HG02678 (cell line): ENCODE measurements at regions not wholly inside any gene's neighbourhood (a gene's known extent, or its start where the extent isn't known, plus 50 kb on each side); places are given as distances from the start of the nearest gene placed in this dataset.
"Not testable (repeated sequence)": the region's sequence is repeated elsewhere in the genome, so short reads cannot be mapped to it uniquely, and the experiment has no call there.

ENCODE experiments used
- ATAC-seq: cut with Tn5 transposase; IDR thresholded peaks from one replicate; pipeline ENCODE4 v1.9.1; 2021; ENCODE audit warnings: mild to moderate bottlenecking, moderate library complexity; ENCODE audit not compliant: unreplicated experiment

DNA sequence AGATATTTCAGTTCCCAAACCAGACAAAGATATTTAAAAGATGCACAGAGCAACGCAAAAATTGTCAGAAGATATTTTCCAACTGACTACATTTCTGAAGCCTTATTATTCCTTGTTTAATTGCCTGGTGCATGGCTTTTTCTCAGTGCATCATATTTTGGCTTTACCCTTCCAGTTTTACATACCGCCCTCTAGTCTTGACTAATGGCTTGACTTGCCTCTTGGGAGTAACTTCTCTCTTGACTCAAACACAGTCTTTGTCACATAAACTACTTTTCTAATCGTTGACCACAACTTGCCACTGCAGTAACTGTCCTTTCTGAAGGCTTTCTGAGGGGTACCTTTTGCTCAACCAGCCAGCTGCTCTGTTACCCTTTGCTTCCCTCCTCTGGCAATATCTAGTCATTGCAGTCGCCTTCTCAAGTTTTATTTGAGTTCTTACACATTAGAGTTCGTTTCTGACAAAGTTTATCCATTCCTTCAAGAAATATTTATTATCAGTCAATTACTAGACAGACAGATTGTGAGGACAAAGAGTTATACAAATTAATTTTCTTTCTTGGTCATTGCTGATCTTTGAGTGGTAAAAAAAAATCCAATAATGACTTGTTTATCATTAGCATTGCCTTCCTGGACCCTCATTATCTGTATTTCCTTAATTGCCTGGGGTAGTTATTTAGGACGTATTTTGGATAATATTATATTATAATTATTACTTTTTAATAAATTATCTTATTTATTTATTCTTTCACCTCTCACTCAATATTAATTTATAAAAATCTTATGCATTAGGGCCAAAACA is 506.9 kb upstream of the PCDH10 start:
- peak; percentile 57 for ATAC-seq

GRCh38 chr4:132646186-132646585 is 502.9 kb upstream of the PCDH10 start:
- peak; percentile 75 for ATAC-seq

DNA sequence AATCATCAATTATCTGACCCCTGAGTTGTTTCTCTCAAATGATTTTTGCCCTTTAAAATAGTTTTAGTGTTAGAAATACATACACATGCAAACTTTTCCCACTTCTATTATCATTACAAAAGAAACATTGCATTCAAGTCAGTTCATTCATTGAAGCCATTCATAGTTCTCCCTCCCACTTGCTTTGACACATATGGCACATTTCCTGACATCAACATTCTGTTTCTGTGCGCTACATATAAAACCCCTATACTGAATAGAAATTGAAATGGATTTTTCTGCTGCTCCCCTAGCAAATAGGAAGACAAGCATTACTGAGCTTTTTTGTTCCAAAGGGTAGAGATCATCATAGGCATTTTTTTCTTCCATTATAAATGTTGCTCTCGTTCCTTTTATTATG is 497.9 kb upstream of the PCDH10 start:
- no peak for ATAC-seq

DNA sequence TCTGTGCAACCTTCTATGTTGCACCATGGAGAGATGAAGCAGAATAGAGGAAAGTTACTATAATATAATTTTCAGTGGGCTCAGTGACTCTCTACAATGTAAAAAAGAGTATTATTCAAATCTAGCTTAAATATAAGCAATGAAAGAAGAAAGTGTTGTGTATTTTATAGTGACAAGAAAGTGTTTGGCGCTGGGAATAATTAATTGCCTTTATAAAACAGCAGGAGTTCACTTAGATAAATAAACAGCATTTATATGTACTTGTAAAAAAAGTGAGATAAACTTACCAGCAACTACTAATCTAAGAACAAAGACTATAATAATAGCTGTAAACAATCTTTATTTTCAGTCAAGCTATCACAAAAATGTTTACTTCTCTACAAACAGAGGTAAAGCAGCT is 488.9 kb upstream of the PCDH10 start:
- no peak for ATAC-seq

- ATAC-seq: no peak
Measured at GRCh38 chr4:132662456-132662855, 486.6 kb upstream of the PCDH10 start.

DNA sequence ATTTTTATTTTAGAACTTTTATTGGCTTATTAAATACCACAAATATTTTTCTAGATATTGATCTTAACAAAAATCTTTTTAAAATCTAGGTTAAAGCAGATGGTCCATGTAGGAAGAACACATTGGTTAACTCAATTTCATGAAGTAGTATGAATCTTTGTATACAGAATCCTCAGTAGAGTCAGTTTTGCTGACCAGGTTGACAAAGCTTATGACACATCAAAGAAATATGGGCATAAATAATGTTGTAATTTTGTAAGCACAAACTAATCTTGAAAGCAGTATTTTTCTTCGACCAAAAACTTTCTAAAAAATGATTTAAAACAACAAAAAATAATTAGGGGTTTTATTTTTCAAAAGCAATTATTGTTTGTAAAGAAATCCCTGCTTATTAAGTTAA is 479.3 kb upstream of the PCDH10 start:
- no peak for ATAC-seq

DNA sequence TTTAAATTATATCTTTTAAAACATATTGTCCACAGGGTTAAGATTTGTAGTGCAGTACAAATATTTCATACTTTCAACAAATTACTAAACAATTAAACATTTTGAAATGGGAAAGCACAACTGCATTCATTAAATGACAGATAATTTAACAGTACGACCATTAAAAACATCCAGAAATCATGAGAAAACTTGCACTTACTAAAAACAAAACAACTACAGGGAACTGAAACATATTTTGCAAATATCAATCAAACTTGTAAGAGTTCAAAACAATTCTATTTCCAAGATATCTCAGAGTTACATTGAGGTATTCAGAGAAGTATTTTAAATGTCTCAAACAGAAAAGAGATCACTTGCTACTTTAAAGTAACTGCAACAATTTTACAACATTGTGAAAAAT is 478.5 kb upstream of the PCDH10 start:
- no peak for ATAC-seq

- ATAC-seq: no peak
Measured at GRCh38 chr4:132683957-132684356, 465.1 kb upstream of the PCDH10 start.

- no peak for ATAC-seq
Measured at GRCh38 chr4:132691026-132691425, 458.1 kb upstream of the PCDH10 start.

DNA sequence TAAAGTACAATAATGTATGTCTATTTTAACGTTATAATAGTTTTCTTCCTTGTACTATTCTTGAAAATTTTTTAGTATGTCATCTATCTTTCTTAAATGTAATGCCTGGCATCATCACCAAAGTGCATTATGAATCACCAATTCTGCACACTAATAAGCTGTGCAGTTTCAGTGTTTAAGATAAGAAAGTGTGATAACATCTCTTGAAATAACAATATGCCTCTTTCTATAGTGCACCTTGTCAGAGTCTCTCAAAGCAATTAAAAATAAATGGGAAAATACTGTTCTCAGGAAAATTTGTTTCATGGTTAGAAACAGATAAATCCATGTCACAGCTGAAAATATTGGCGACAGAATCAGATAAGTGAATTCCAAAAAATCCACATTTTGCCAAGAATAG is 457.4 kb upstream of the PCDH10 start:
- ATAC-seq: no peak

GRCh38 chr4:132694775-132695174 is 454.3 kb upstream of the PCDH10 start:
- ATAC-seq: no peak

GRCh38 chr4:132697505-132697904 is 451.6 kb upstream of the PCDH10 start:
- ATAC-seq: not testable (repeated sequence)

GRCh38 chr4:132707955-132708354 is 441.1 kb upstream of the PCDH10 start:
- ATAC-seq: no peak

DNA sequence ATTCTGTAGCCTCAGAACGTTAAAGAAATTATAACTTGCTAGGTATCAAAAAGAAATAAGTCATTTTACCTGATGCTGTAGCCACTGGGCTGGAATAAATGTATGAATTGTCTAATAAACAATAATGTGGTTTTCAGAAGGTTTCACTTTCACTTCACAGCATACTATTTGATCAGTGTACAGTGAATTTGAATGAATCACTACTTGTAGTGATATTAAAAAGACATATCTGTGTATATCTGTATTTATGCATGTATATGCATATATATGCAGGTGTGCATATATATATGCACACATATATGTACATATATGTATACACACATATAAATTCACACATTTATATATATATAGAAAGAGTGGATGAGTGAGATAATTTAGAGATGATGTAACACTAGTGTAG is 440.0 kb upstream of the PCDH10 start:
- ATAC-seq: no peak

GRCh38 chr4:132710971-132711370 is 438.1 kb upstream of the PCDH10 start:
- no peak for ATAC-seq

GRCh38 chr4:132737344-132737743 is 411.8 kb upstream of the PCDH10 start:
- ATAC-seq: no peak

GRCh38 chr4:132759199-132759780 is 389.8 kb upstream of the PCDH10 start:
- ATAC-seq: no peak

GRCh38 chr4:132763465-132763864 is 385.6 kb upstream of the PCDH10 start:
- ATAC-seq: no peak

- ATAC-seq: no peak
Measured at GRCh38 chr4:132767901-132768300, 381.2 kb upstream of the PCDH10 start.

- no peak for ATAC-seq
Measured at GRCh38 chr4:132770776-132771175, 378.3 kb upstream of the PCDH10 start.

GRCh38 chr4:132792310-132792709 is 356.8 kb upstream of the PCDH10 start:
- no peak for ATAC-seq

- no peak for ATAC-seq
Measured at GRCh38 chr4:132797856-132798255, 351.2 kb upstream of the PCDH10 start.
